Heart left ventricle (tissue), 16 donors: ENCODE measurements at regions not wholly inside any gene's neighbourhood (a gene's known extent, or its start where the extent isn't known, plus 50 kb on each side); places are given as distances from the start of the nearest gene placed in this dataset.
"Not testable (repeated sequence)": the region's sequence is repeated elsewhere in the genome, so short reads cannot be mapped to it uniquely, and the experiment has no call there.

Source experiments
- ATAC-seq, 4 donors: fragments of 200-7000 bp; cut with Tn5 transposase; one replicate each; pipeline ENCODE4 v1.9.1; 2020 to 2022; ENCODE audit warnings: moderate library complexity in 4 of 4, mild to moderate bottlenecking in 3 of 4, moderate number of reproducible peaks in 1 of 4
- DNase-seq, 5 donors: peaks; one replicate each; pipeline ENCODE4 v3.0.0-alpha.2; 2020
- H3K27ac ChIP-seq, 12 donors: fragments of 200-600 bp; sonication (generic) in 4 of 12; one replicate each; pipeline versions ENCODE4 v1.5.0 to v1.8.0; 2016 to 2022; ENCODE audit warnings: mild to moderate bottlenecking in 2 of 12
- H3K27me3 ChIP-seq, 9 donors: fragments of 200-600 bp; sonication (generic) in 2 of 9; one replicate each; pipeline versions ENCODE4 v1.5.1 to v1.8.0; 2016 to 2022; ENCODE audit warnings: mild to moderate bottlenecking in 3 of 9
- H3K36me3 ChIP-seq, 9 donors: fragments of 200-600 bp; sonication (generic) in 2 of 9; one replicate each; pipeline versions ENCODE4 v1.5.0 to v1.8.0; 2018 to 2022; ENCODE audit warnings: mild to moderate bottlenecking in 2 of 9
- H3K4me1 ChIP-seq, 12 donors: fragments of 200-600 bp; sonication (generic) in 4 of 12; one replicate each; pipeline versions ENCODE4 v1.5.0 to v1.8.0; 2016 to 2022; ENCODE audit warnings: mild to moderate bottlenecking in 3 of 12
- H3K4me3 ChIP-seq, 12 donors: fragments of 200-600 bp; sonication (generic) in 4 of 12; one replicate each; pipeline versions ENCODE4 v1.5.0 to v1.8.0; 2017 to 2022; ENCODE audit warnings: mild to moderate bottlenecking in 9 of 12, moderate library complexity in 4 of 12
- H3K9me3 ChIP-seq, 12 donors: fragments of 200-600 bp; sonication (generic) in 4 of 12; one replicate each; pipeline versions ENCODE4 v1.5.0 to v1.8.0; 2016 to 2022; ENCODE audit warnings: mild to moderate bottlenecking in 1 of 12
- CTCF ChIP-seq, 12 donors: fragments of 200-600 bp; sonication (generic) in 4 of 12; IDR thresholded peaks; one replicate each; pipeline versions ENCODE4 v1.5.0 to v1.8.0; 2018 to 2022; ENCODE audit warnings: antibody characterized with exemption in 12 of 12, mild to moderate bottlenecking in 5 of 12
- POLR2A ChIP-seq, 2 donors: fragments of 450-650 bp; IDR thresholded peaks; one replicate each; pipeline ENCODE4 v1.6.1; 2017; ENCODE audit warnings: antibody characterized with exemption in 2 of 2, mild to moderate bottlenecking in 2 of 2, moderate library complexity in 2 of 2
- WGBS, 4 donors: extraction: QIAGEN DNeasy Blood & Tissue Kit in 2 of 4; methylation state at CpG; one replicate each; pipeline versions ENCODE4 v1.1.5 to v1.1.7; 2013 to 2018; 5-methylcytosine and 5-hydroxymethylcytosine counted together
- intact Hi-C, 10 donors: fragments of 100-400 bp; cut with DNase I; formaldehyde crosslinking; loops; one replicate each; pipeline versions ENCODE4 v1.11.1 to v1.14.2; 2022
- donor health status: ischemic (EF 13 %, LVEDD 7.1; RV severe dilation, severe dysfunction).
- donor health status: healthy with polysubstance abuse.
- donor health status: DM: no; HTN: yes; CAD: no.
- donor health status: DM: no; HTN: no; CAD: no.
- donor health status: ischemic (EF 25% LVEDD 6.9; RV normal size, moderate dysfunction).
- donor health status: ischemic (EF 25% LVEDD 5.7; RV mildly dilated, moderate dysfunction).
- donor health status: healthy.
- donor health status: DM: yes; HTN: yes; CAD: no.
- donor health status: ischemic (EF 35%, LVEDD 5.7; RV mildly dilated, moderate dysfunction).
- donor health status: nonischemic (EF 11% LVEDD 7.7; RV severe dilation, severe dysfunction).
- donor health status: DM: yes; HTN: yes; CAD: no.
- donor health status: PGD.
- donor health status: ischemic (EF 29% LVEDD 5.4; RV normal size, mild dysfunction).
- donor health status: nonischemic (EF 23%, LVEDD 6.1; RV moderate dilation, normal function).

DNA sequence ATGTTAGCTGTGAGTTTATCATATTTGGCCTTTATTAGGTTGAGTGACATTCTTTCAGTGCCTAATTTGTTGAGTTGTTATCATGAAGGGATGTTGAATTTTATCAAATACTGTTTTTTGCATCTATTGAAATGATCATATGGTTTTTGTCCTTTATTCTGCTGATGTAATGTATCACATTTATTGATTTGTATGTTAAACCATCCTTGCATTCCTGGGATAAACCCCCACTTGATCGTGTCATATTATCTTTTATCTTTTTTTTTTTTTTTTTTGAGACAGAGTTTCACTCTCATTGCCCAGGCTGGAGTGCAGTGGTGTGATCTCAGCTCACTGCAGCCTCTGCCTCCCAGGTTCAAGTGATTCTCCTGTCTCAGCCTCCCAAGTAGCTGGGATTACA lies 51.9 kb upstream of the MFGE8 start:
- intact Hi-C loops, H3K4me3 ChIP-seq, DNase-seq, H3K4me1 ChIP-seq, H3K27me3 ChIP-seq, H3K27ac ChIP-seq, ATAC-seq, H3K36me3 ChIP-seq: not testable (repeated sequence)
- 84 to 100% (median 92%) methylated on average over 1 of the region's 1 CpG for WGBS, 4 donors
- peaks cover 0 to 37% (median 15%) of the 10 kb centered on the region in 12 donors for H3K9me3 ChIP-seq

DNA sequence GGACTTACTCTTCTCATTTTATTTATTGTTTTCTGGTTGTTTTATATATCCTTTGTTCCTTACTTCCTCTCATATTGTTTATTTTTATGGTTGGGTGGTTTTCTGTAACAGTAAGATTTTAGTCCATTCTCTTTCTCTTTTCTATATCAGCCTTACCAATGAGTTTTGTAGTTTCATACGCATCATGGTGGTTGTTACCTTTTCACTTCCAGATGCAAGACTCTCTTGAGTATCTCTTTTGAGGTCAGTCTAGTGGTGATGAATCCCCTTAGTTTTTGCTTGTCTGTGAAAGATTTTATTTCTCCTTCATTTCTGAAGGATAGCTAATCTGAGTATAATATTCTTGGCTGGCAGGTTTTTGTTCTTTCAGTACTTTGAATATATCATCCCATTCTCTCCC lies 57.1 kb upstream of the MFGE8 start:
- intact Hi-C loops, result no loop called here
- TF ChIP-seq POLR2A (IDR thresholded peaks at IDR 0.05) (no peak), CTCF (IDR thresholded peaks at IDR 0.05) (no peak)
- no peaks in the 10 kb centered on the region for H3K36me3 ChIP-seq
- DNase-seq (no peak), ATAC-seq (no peak)
- H3K4me3 ChIP-seq, result no peak overlapping the region
- no peak overlapping the region for H3K27ac ChIP-seq
- H3K27me3 ChIP-seq, result no peaks in the 10 kb centered on the region
- peaks cover 0 to 31% (median 10%) of the 10 kb centered on the region in 12 donors for H3K9me3 ChIP-seq
- no peaks in the 10 kb centered on the region for H3K4me1 ChIP-seq
- WGBS, 4 donors, result 0 to 49% (median 41%) methylated on average over 1 of the region's 1 CpG

DNA sequence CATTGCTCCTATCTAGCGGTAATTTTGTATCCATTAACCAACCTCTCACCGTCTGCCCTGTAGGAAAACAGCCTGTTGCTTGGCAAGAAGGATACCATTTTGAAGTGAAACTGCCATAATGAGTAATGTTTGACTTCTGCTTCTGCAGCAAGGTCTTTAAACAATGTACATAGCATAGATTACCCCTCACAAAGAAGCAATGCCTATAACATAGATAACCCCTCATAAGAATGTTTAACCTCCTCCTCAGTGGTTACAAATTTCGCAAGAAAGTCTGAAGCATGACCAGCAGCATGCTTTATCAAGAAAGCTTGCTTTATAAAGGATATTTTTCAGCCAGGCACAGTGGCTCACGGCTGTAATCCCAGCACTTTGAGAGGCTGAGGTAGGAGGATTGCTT lies 61.2 kb upstream of the MFGE8 start:
- H3K36me3 ChIP-seq, result no peaks in the 10 kb centered on the region
- no peak overlapping the region for H3K4me3 ChIP-seq
- H3K27me3 ChIP-seq, result no peaks in the 10 kb centered on the region
- ATAC-seq (no peak), DNase-seq (no peak)
- WGBS, 4 donors, result 91 to 92% (median 92%) methylated on average over 4 of the region's 4 CpGs
- no peak for TF ChIP-seq POLR2A (IDR thresholded peaks at IDR 0.05)
- TF ChIP-seq CTCF (IDR thresholded peaks at IDR 0.05), result no peak
- no peaks in the 10 kb centered on the region for H3K4me1 ChIP-seq
- H3K9me3 ChIP-seq, result peaks cover 0 to 26% (median 5%) of the 10 kb centered on the region in 12 donors
- H3K27ac ChIP-seq, result no peak overlapping the region
- intact Hi-C loops, result no loop called here

DNA sequence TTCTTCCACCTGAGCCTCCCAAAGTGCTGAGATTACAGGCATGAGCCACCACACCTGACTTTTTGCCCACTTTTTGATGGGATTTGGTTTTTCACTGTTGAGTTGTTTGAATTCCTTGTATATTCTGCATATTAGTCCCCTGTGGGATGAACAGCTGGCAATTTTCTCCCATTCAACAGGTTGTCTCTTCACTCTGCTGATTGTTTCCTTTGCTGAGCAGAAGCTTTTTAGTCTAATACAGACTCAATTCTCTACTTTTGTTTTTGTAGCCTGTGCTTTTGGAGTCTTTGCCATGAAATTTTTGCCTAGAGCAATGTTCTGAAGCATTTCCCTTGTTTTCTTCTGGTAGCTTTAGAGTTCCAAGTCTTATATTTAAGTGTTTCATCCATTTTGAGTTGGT lies 62.7 kb upstream of the MFGE8 start:
- Histone ChIP-seq H3K27ac (peak overlapping the region in 1 of 12 donors; percentile 0), H3K36me3 (no peaks in the 10 kb centered on the region), H3K4me1 (no peaks in the 10 kb centered on the region), H3K4me3 (no peak overlapping the region), H3K9me3 (peaks cover 0 to 12% (median under 1%) of the 10 kb centered on the region in 12 donors), H3K27me3 (no peaks in the 10 kb centered on the region)
- no peak for DNase-seq
- intact Hi-C loops, result no loop called here
- ATAC-seq, result no peak
- TF ChIP-seq CTCF (IDR thresholded peaks at IDR 0.05), result no peak

- intact Hi-C loops, result no loop called here
Observed at GRCh38 chr15:88976656-88977055, 63.5 kb upstream of the MFGE8 start.

More at GRCh38 chr15:88976656-88977055, 63.5 kb upstream of the MFGE8 start:
- TF ChIP-seq POLR2A (IDR thresholded peaks at IDR 0.05) (no peak), CTCF (IDR thresholded peaks at IDR 0.05) (no peak)
- H3K27me3 ChIP-seq, result no peaks in the 10 kb centered on the region
- no peak overlapping the region for H3K4me3 ChIP-seq
- peaks cover 0 to 8% (median 0%) of the 10 kb centered on the region in 12 donors for H3K9me3 ChIP-seq
- ATAC-seq (no peak), DNase-seq (no peak)
- no peaks in the 10 kb centered on the region for H3K36me3 ChIP-seq
- peak overlapping the region in 1 of 12 donors; percentile 0 for H3K27ac ChIP-seq
- WGBS, 4 donors, result 79 to 90% (median 87%) methylated on average over 2 of the region's 2 CpGs
- H3K4me1 ChIP-seq, result peaks cover 0 to 3% (median 1%) of the 10 kb centered on the region in 12 donors
